IMR-90 (cell line): ENCODE measurements at regions not wholly inside any gene's neighbourhood (a gene's known extent, or its start where the extent isn't known, plus 50 kb on each side); places are given as distances from the start of the nearest gene placed in this dataset.

ENCODE experiments used
- ATAC-seq: fragments of 200-7000 bp; cut with Tn5 transposase; 2 replicates; pipeline ENCODE4 v1.9.1; 2020; ENCODE audit warnings: low read depth, mild to moderate bottlenecking, moderate library complexity
- BruUV-seq: library from RNA; stranded (reverse); fragments of 400-500 nt; replicated peaks from 2 replicates; lab custom pipeline; 2021; lab: Mats Ljungman, UMichigan
- CTCF ChIA-PET: fragments of 300-600 bp; formaldehyde crosslinking; extraction: SDS; loops from one replicate; lab custom pipeline; 2021; ENCODE audit warnings: antibody characterized with exemption; lab: Yijun Ruan, JAX
- POLR2A ChIA-PET: fragments of 300-600 bp; sonication (Branson Sonifier 250); formaldehyde crosslinking; loops from one replicate; lab custom pipeline; 2022; ENCODE audit warnings: antibody characterized with exemption; ENCODE audit not compliant: unreplicated experiment; lab: Charles Lee
- DNase-seq: peaks from one replicate; pipeline ENCODE4 v3.0.0; 2013
- H2AFZ ChIP-seq: replicated peaks from 2 replicates; pipeline ENCODE3; 2013; ENCODE audit warnings: low read length, mild to moderate bottlenecking; ENCODE audit not compliant: poor library complexity
- H2AK5ac ChIP-seq: 2 replicates; pipeline ENCODE4 v1.6.1; 2013; ENCODE audit warnings: low read depth, low read length, inconsistent platforms
- H2AK9ac ChIP-seq: replicated peaks from 2 replicates; pipeline ENCODE3; 2013; ENCODE audit warnings: mild to moderate bottlenecking, low read depth, low read length, moderate library complexity; ENCODE audit not compliant: poor library complexity
- H2BK120ac ChIP-seq: 2 replicates; pipeline ENCODE4 v1.6.1; 2013; ENCODE audit warnings: low read depth, low read length, inconsistent platforms
- H2BK15ac ChIP-seq: 3 replicates; pipeline ENCODE4 v1.6.1; 2013; ENCODE audit warnings: low read depth, low read length, inconsistent platforms
- H2BK20ac ChIP-seq: 2 replicates; pipeline ENCODE4 v1.6.1; 2013; ENCODE audit warnings: low read depth, mild to moderate bottlenecking, inconsistent platforms, low read length, moderate library complexity
- H2BK5ac ChIP-seq: 2 replicates; pipeline ENCODE4 v1.6.1; 2013; ENCODE audit warnings: mild to moderate bottlenecking, low read depth, low read length, inconsistent platforms; ENCODE audit not compliant: poor library complexity, severe bottlenecking
- H3K14ac ChIP-seq: replicated peaks from 2 replicates; pipeline ENCODE4 v1.6.1; 2013; ENCODE audit warnings: low read depth, low read length, inconsistent platforms
- H3K18ac ChIP-seq: 2 replicates; pipeline ENCODE4 v1.6.1; 2013; ENCODE audit warnings: low read depth, low read length, control low read depth
- H3K23ac ChIP-seq: 2 replicates; pipeline ENCODE4 v1.6.1; 2013; ENCODE audit warnings: low read depth, low read length, inconsistent platforms
- H3K27ac ChIP-seq: 2 replicates; pipeline ENCODE4 v1.5.1; 2013; ENCODE audit warnings: mild to moderate bottlenecking, control low read depth, low read length; ENCODE audit not compliant: insufficient read depth
- H3K27me3 ChIP-seq: 2 replicates; pipeline ENCODE4 v1.6.1; 2013; ENCODE audit warnings: low read length; ENCODE audit not compliant: control insufficient read depth, insufficient read depth
- H3K36me3 ChIP-seq: 2 replicates; pipeline ENCODE4 v1.6.1; 2013; ENCODE audit warnings: low read length, mixed read lengths; ENCODE audit not compliant: control insufficient read depth, insufficient read depth
- H3K4ac ChIP-seq: 2 replicates; pipeline ENCODE4 v1.6.1; 2013; ENCODE audit warnings: low read depth, low read length, inconsistent platforms
- H3K4me1 ChIP-seq: 2 replicates; pipeline ENCODE4 v1.6.1; 2013; ENCODE audit warnings: low read length, mixed read lengths; ENCODE audit not compliant: control insufficient read depth, insufficient read depth
- H3K4me2 ChIP-seq: 2 replicates; pipeline ENCODE4 v1.6.1; 2013; ENCODE audit warnings: low read depth, mild to moderate bottlenecking, control low read depth, low read length, moderate library complexity
- H3K4me3 ChIP-seq: 2 replicates; pipeline ENCODE4 v1.5.1; 2013; ENCODE audit warnings: low read depth, mild to moderate bottlenecking, control low read depth, low read length, moderate library complexity; ENCODE audit not compliant: insufficient read depth
- H3K56ac ChIP-seq: 2 replicates; pipeline ENCODE4 v1.6.1; 2013; ENCODE audit warnings: low read length, inconsistent platforms; ENCODE audit not compliant: insufficient read depth; ENCODE audit errors: extremely low read depth
- H3K79me1 ChIP-seq, 2 experiments: 2 replicates each; pipeline ENCODE4 v1.6.1; 2013; ENCODE audit warnings: low read length in 2 of 2, inconsistent platforms in 1 of 2, low read depth in 1 of 2
- H3K9ac ChIP-seq: 2 replicates; pipeline ENCODE4 v1.6.1; 2013; ENCODE audit warnings: low read depth, low read length, control low read depth
- H3K9me1 ChIP-seq: 2 replicates; pipeline ENCODE4 v1.6.1; 2013; ENCODE audit warnings: low read length, inconsistent platforms; ENCODE audit not compliant: insufficient read depth
- H3K9me3 ChIP-seq: 2 replicates; pipeline ENCODE4 v1.6.1; 2013; ENCODE audit warnings: low read length; ENCODE audit not compliant: control insufficient read depth, insufficient read depth
- H4K20me1 ChIP-seq: 2 replicates; pipeline ENCODE4 v1.6.1; 2013; ENCODE audit warnings: low read length, inconsistent platforms; ENCODE audit not compliant: insufficient read depth
- H4K5ac ChIP-seq: 2 replicates; pipeline ENCODE4 v1.6.1; 2013; ENCODE audit warnings: mild to moderate bottlenecking, low read depth, low read length, control low read depth
- H4K8ac ChIP-seq, 2 experiments: 2 replicates each; pipeline ENCODE4 v1.6.1; 2013; ENCODE audit warnings: low read depth in 2 of 2, low read length in 2 of 2, control low read depth in 1 of 2, inconsistent platforms in 1 of 2
- H4K91ac ChIP-seq: 2 replicates; pipeline ENCODE4 v1.6.1; 2013; ENCODE audit warnings: low read depth, low read length, inconsistent platforms; ENCODE audit not compliant: insufficient read depth
- BHLHE40 ChIP-seq: fragments of 150-350 bp; IDR thresholded peaks from 2 replicates; pipeline ENCODE4 v1.6.1; 2016; ENCODE audit warnings: mild to moderate bottlenecking, low read depth, low read length
- CEBPB ChIP-seq: IDR thresholded peaks from 2 replicates; pipeline ENCODE4 v1.6.1; 2012; ENCODE audit warnings: low read depth, low read length, improper control_type of control experiment
- CHD1 ChIP-seq: IDR thresholded peaks from 2 replicates; pipeline ENCODE4 v1.6.1; 2012; ENCODE audit warnings: low read depth, low read length, improper control_type of control experiment
- MAFK ChIP-seq: IDR thresholded peaks from 2 replicates; pipeline ENCODE4 v1.6.1; 2012; ENCODE audit warnings: low read depth, low read length, improper control_type of control experiment
- MXI1 ChIP-seq: IDR thresholded peaks from 2 replicates; pipeline ENCODE4 v1.6.1; 2012; ENCODE audit warnings: low read depth, mild to moderate bottlenecking, low read length, moderate library complexity, borderline replicate concordance
- NFE2L2 ChIP-seq: fragments of 150-350 bp; IDR thresholded peaks from 2 replicates; pipeline ENCODE4 v1.6.1; 2016; ENCODE audit warnings: low read depth, mild to moderate bottlenecking, low read length
- RCOR1 ChIP-seq: IDR thresholded peaks from 2 replicates; pipeline ENCODE4 v1.6.1; 2012; ENCODE audit warnings: mild to moderate bottlenecking, low read length, improper control_type of control experiment; ENCODE audit not compliant: insufficient replicate concordance
- SMC3 ChIP-seq: fragments of 150-350 bp; IDR thresholded peaks from 2 replicates; pipeline ENCODE4 v1.6.1; 2016; ENCODE audit warnings: low read depth, mild to moderate bottlenecking, antibody characterized with exemption, low read length, moderate library complexity
- WGBS, 2 experiments: methylation state at CpG; one replicate each; pipeline versions ENCODE4 v1.1.5 to v1.1.7; 2013; ENCODE audit warnings: missing lambda C conversion rate in 2 of 2; ENCODE audit not compliant: insufficient read length in 1 of 2; ENCODE audit errors: extremely low coverage in 2 of 2; 5-methylcytosine and 5-hydroxymethylcytosine counted together
- dilution Hi-C: fragments of 300-500 bp; cut with HindIII; formaldehyde crosslinking; loops from one replicate; pipeline ENCODE4 v1.14.3; 2018; ENCODE audit warnings: low sequenced_read_pairs; ENCODE audit not compliant: unreplicated experiment
- in situ Hi-C: fragments of 300-500 bp; cut with MboI; formaldehyde crosslinking; loops from 3 replicates; pipeline ENCODE4 v1.14.3; 2019; ENCODE audit warnings: low sequenced_read_pairs, inconsistent platforms, mixed read lengths
- intact Hi-C: fragments of 100-400 bp; cut with micrococcal nuclease; formaldehyde crosslinking; loops from 2 replicates; pipeline ENCODE4 v1.10.0; 2022
- TF ChIP-seq, protein P1 (sequence below): fragments of 150-350 bp; IDR thresholded peaks from 2 replicates; pipeline ENCODE4 v1.6.1; 2016; ENCODE audit warnings: low read depth, mild to moderate bottlenecking, low read length, moderate library complexity, borderline replicate concordance
- TF ChIP-seq, protein P2 (sequence below): fragments of 150-350 bp; IDR thresholded peaks from 2 replicates; pipeline ENCODE4 v1.6.1; 2017; ENCODE audit warnings: mild to moderate bottlenecking, antibody characterized with exemption, low read length, low read depth

DNA sequence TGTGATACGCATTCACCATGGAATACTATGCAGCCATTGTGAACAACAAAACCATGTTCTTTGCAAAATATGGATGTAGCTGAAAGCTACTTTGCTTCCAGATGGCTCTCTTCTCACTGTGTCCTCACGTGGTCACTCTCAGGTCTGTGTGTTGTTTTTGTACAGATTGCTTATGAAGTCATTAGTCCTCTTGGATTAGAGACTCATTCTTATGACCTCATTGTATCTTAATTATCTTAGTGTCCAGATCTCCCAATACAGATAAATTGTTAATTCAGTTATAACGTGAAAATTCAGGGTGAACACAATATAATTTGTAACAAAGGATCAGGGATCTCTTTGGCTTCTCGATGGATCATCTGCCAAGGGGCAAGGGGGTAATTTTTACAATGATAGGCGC, 100.4 kb upstream of the TOP3B start:
- Histone ChIP-seq H2BK120ac (no peak overlapping the region), H3K4me1 (peaks cover 10% of the 10 kb centered on the region), H3K9me3 (no peaks in the 10 kb centered on the region), H3K23ac (no peak overlapping the region), H2AK5ac (no peak overlapping the region), H3K79me1 (no peaks in the 10 kb centered on the region), H3K4me2 (no peak overlapping the region), H3K4ac (no peak overlapping the region), H4K8ac (no peak overlapping the region), H2BK15ac (no peak overlapping the region), H4K91ac (no peak overlapping the region), H3K27me3 (peaks cover 13% of the 10 kb centered on the region), H3K56ac (no peak overlapping the region), H3K18ac (no peak overlapping the region), H3K36me3 (no peaks in the 10 kb centered on the region), H2AK9ac (no peak overlapping the region), H2BK5ac (no peak overlapping the region), H3K27ac (no peak overlapping the region), H3K9ac (no peak overlapping the region), H3K4me3 (no peak overlapping the region), H2AFZ (no peak overlapping the region), H3K9me1 (peaks cover 19% of the 10 kb centered on the region; the same call in 1 of the 2 replicates), H4K5ac (no peak overlapping the region), H2BK20ac (no peak overlapping the region), H4K20me1 (no peaks in the 10 kb centered on the region), H3K14ac (no peak overlapping the region)
- ATAC-seq, result no peak
- intact Hi-C loops (no loop called here), dilution Hi-C loops (no loop called here), in situ Hi-C loops (no loop called here)
- TF ChIP-seq RCOR1 (no peak), NFE2L2 (no peak), MAFK (no peak), BHLHE40 (no peak), CEBPB (no peak), MXI1 (no peak), SMC3 (no peak), CHD1 (no peak)
- TF ChIP-seq, protein P1, sequence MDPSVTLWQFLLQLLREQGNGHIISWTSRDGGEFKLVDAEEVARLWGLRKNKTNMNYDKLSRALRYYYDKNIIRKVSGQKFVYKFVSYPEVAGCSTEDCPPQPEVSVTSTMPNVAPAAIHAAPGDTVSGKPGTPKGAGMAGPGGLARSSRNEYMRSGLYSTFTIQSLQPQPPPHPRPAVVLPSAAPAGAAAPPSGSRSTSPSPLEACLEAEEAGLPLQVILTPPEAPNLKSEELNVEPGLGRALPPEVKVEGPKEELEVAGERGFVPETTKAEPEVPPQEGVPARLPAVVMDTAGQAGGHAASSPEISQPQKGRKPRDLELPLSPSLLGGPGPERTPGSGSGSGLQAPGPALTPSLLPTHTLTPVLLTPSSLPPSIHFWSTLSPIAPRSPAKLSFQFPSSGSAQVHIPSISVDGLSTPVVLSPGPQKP, result no peak
- TF ChIP-seq, protein P2, sequence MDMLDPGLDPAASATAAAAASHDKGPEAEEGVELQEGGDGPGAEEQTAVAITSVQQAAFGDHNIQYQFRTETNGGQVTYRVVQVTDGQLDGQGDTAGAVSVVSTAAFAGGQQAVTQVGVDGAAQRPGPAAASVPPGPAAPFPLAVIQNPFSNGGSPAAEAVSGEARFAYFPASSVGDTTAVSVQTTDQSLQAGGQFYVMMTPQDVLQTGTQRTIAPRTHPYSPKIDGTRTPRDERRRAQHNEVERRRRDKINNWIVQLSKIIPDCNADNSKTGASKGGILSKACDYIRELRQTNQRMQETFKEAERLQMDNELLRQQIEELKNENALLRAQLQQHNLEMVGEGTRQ, result no peak
- WGBS, 2 experiments, result no CpG with 5 or more reads among the region's 5 CpGs
- POLR2A ChIA-PET, result no interaction called here
- BruUV-seq, result no TSS peak
- no peak for DNase-seq
- CTCF ChIA-PET, result interaction anchor here (0.7 to 2.1 kb wide), 4 partner anchors 12 to 584 kb away, joined by 3 to 6 read pairs (median 3); no protein-coding TSS in a partner anchor
